HepG2 (cell line): ENCODE measurements at regions not wholly inside any gene's neighbourhood (a gene's known extent, or its start where the extent isn't known, plus 50 kb on each side); places are given as distances from the start of the nearest gene placed in this dataset.

ENCODE experiments used
- CREB1 ChIP-seq, 2 experiments: fragments of 450-650 bp in 1 of 2; IDR thresholded peaks; 2 replicates each; pipeline ENCODE4 v1.6.1; 2016 to 2017; ENCODE audit warnings: control low read depth in 1 of 2, mild to moderate bottlenecking in 1 of 2, missing compliant biosample characterization in 1 of 2, missing genetic modification characterization in 1 of 2
- CTCF ChIP-seq: sonication (generic); formaldehyde crosslinking; IDR thresholded peaks from 2 replicates; pipeline ENCODE4 v1.5.0; 2020; ENCODE audit warnings: mild to moderate bottlenecking, missing genetic modification reagents, moderate library complexity
- DR1 ChIP-seq: sonication (generic); formaldehyde crosslinking; IDR thresholded peaks from 2 replicates; pipeline ENCODE4 v1.8.0; 2021; ENCODE audit warnings: mild to moderate bottlenecking, missing genetic modification reagents, inconsistent platforms
- MAZ ChIP-seq, 2 experiments: sonication (generic) in 1 of 2; formaldehyde crosslinking in 1 of 2; IDR thresholded peaks; 2 replicates each; pipeline versions ENCODE4 v1.5.0 to v1.6.1; 2012 to 2020; ENCODE audit warnings: low read depth in 2 of 2, mild to moderate bottlenecking in 2 of 2, borderline replicate concordance in 1 of 2, improper control_type of control experiment in 1 of 2, low read length in 1 of 2, missing genetic modification reagents in 1 of 2, moderate library complexity in 1 of 2
- RXRA ChIP-seq: sonication (generic); formaldehyde crosslinking; IDR thresholded peaks from 2 replicates; pipeline ENCODE4 v1.5.1; 2020; ENCODE audit warnings: missing genetic modification reagents

- no peak for TF ChIP-seq DR1 (CRISPR knock-in tag)
- no peak for TF ChIP-seq MAZ (IDR thresholded peaks at IDR 0.05; ENCODE audit: borderline replicate concordance, low read depth, low read length)
- TF ChIP-seq MAZ (CRISPR knock-in tag; IDR thresholded peaks at IDR 0.05; ENCODE audit: low read depth), result no peak
- no peak for TF ChIP-seq RXRA (CRISPR knock-in tag)
- no peak for TF ChIP-seq CREB1 (IDR thresholded peaks at IDR 0.05)
- TF ChIP-seq CREB1 (CRISPR knock-in tag; IDR thresholded peaks at IDR 0.05), result no peak
- TF ChIP-seq CTCF, result no peak
Measured at GRCh38 chr6:113017353-113017752, 670.2 kb downstream of the RFPL4B start.
